ENCODE measurements at regions not wholly inside any gene's neighbourhood (a gene's known extent, or its start where the extent isn't known, plus 50 kb on each side); places are given as distances from the start of the nearest gene placed in this dataset.

DNA sequence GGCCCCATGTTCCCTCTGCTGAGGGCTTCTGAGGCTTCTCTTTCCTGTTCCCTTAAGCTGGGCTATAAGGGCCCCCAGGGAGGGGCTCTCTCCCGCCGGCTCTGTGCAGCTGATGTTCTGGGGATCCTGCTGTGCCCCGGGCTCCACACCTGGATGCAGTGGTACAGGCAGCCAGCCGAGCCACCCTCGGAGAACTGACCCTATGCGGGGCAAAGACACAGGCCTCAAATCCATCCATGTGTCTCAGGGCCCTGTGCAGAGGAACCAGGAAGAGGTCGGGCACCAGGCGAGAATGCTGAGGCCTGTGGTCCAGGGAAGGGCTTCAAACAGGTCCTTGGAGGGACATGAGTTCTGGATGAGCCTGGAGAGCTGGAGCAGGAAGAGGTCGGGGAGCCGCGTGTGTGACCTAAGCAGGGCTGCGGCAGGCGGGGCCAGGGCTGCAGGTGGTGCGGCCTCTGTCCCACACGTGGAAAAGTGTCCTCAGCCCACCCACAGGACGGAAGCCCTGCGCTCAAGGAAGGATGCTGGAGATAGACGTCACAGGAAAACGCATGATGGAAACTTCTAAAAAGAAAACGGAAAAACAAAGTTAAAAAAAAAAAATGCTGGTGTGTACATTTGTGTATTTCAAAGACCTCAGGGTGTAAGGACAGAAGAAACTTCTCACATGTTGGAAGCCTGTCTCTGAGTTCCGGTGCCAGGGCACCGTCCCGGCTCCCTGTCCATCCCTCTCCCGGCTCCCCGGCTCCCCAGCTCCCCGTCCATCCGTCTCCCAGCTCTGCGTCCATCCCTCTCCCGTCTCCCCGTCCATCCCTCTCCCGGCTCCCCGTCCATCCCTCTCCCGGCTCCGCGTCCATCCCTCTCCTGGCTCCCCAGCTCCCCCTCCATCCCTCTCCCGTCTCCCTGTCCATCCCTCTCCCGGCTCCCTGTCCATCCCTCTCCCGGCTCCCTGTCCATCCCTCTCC, 1149.2 kb downstream of the BRD1 start:
- Histone ChIP-seq H4K20me1 (ENCODE audit: low read length) (no peaks in the 10 kb centered on the region), H2AFZ (ENCODE audit: low read length) (no peak overlapping the region), H3F3A (ENCODE audit: low read length, unreplicated experiment) (no peaks in the 10 kb centered on the region), H3K9ac (ENCODE audit: low read length) (no peak overlapping the region), H3K9me3 (ENCODE audit: low read length) (no peaks in the 10 kb centered on the region), H3K4me2 (ENCODE audit: low read length) (no peak overlapping the region), H3K79me2 (ENCODE audit: low read length) (no peaks in the 10 kb centered on the region), H3K27me3 (ENCODE audit: low read length) (no peaks in the 10 kb centered on the region), H3K27ac (ENCODE audit: low read length) (no peak overlapping the region), H3K4me3 (ENCODE audit: low read length) (no peak overlapping the region), H3K4me1 (ENCODE audit: insufficient read depth, low read length) (no peaks in the 10 kb centered on the region), H3K36me3 (ENCODE audit: low read depth, low read length) (no peaks in the 10 kb centered on the region), H3K9me2 (replicated peaks; ENCODE audit: low read length) (no peaks in the 10 kb centered on the region)
- TF ChIP-seq EZH2phosphoT487 (IDR thresholded peaks at IDR 0.05; ENCODE audit: borderline replicate concordance, low read length) (no peak), CTCF (conservative IDR thresholded peaks at IDR 0.05; ENCODE audit: low read depth, low read length) (no peak), EZH2 (IDR thresholded peaks at IDR 0.05; ENCODE audit: low read length, unreplicated experiment) (no peak)
- DNase-seq (no peak), ATAC-seq (no peak)
- intact Hi-C loops (cut with micrococcal nuclease) = no loop called here
- BruUV-seq (replicated peaks) = no TSS peak
- POLR2A ChIA-PET (ENCODE audit: unreplicated experiment) = no interaction called here
- CTCF ChIA-PET = no interaction called here

DNA sequence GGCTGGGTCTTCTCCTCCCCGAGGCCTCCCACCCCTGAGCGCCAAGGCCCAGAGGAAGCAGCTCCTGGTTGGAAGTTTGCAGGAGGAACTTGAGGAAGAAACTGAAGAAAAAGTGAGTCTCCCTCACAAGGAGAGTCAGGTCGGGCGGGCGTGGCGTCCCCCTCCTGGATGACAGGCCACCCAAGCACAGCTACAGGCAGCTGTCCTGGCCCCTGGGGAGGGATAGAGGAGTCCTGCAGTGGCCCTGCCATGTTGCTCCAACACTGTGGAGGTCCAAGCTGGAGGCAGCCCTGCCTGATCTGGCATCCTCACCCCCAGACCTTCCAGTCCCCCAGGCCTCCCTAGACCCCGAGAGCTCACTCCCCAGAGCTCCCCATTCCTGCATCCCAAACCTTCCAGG, 1150.1 kb downstream of the BRD1 start:
- no peak for ATAC-seq
- CTCF ChIA-PET = no interaction called here
- intact Hi-C loops (cut with micrococcal nuclease) = no loop called here

More for the DNA sequence above, 1150.1 kb downstream of the BRD1 start:
- no TSS peak for BruUV-seq (replicated peaks)
- Histone ChIP-seq H3K36me3 (ENCODE audit: low read depth, low read length) (no peaks in the 10 kb centered on the region), H3K4me1 (ENCODE audit: insufficient read depth, low read length) (no peaks in the 10 kb centered on the region), H2AFZ (ENCODE audit: low read length) (no peak overlapping the region), H3K9me3 (ENCODE audit: low read length) (no peaks in the 10 kb centered on the region), H3K79me2 (ENCODE audit: low read length) (no peaks in the 10 kb centered on the region), H4K20me1 (ENCODE audit: low read length) (no peaks in the 10 kb centered on the region), H3K27ac (ENCODE audit: low read length) (no peak overlapping the region), H3K4me3 (ENCODE audit: low read length) (no peak overlapping the region), H3F3A (ENCODE audit: low read length, unreplicated experiment) (no peaks in the 10 kb centered on the region), H3K9ac (ENCODE audit: low read length) (no peak overlapping the region), H3K9me2 (replicated peaks; ENCODE audit: low read length) (no peaks in the 10 kb centered on the region), H3K27me3 (ENCODE audit: low read length) (no peaks in the 10 kb centered on the region), H3K4me2 (ENCODE audit: low read length) (no peak overlapping the region)
- TF ChIP-seq EZH2phosphoT487 (IDR thresholded peaks at IDR 0.05; ENCODE audit: borderline replicate concordance, low read length) (no peak), CTCF (conservative IDR thresholded peaks at IDR 0.05; ENCODE audit: low read depth, low read length) (no peak), EZH2 (IDR thresholded peaks at IDR 0.05; ENCODE audit: low read length, unreplicated experiment) (no peak)
- POLR2A ChIA-PET (ENCODE audit: unreplicated experiment) = no interaction called here
- no peak for DNase-seq

All from PC-3 (cell line).